ENCODE measurements at regions not wholly inside any gene's neighbourhood (a gene's known extent, or its start where the extent isn't known, plus 50 kb on each side); places are given as distances from the start of the nearest gene placed in this dataset.

GRCh38 chr5:135718151-135718550 is 116.3 kb upstream of the SLC25A48 start:
- no peak for TF ChIP-seq RAD21 (IDR thresholded peaks at IDR 0.05; ENCODE audit: low read depth)
- TF ChIP-seq YY1 (IDR thresholded peaks at IDR 0.05; ENCODE audit: low read depth): no peak
- no peak for TF ChIP-seq NFIC (IDR thresholded peaks at IDR 0.05)
- TF ChIP-seq FOXM1 (IDR thresholded peaks at IDR 0.05; ENCODE audit: borderline replicate concordance, low read depth): no peak
- TF ChIP-seq TAF1 (IDR thresholded peaks at IDR 0.05; ENCODE audit: low read depth): no peak
- TF ChIP-seq ZBTB7A (IDR thresholded peaks at IDR 0.05; ENCODE audit: low read depth): no peak

Measured in Ishikawa (cell line).